ENCODE measurements at regions not wholly inside any gene's neighbourhood (a gene's known extent, or its start where the extent isn't known, plus 50 kb on each side); places are given as distances from the start of the nearest gene placed in this dataset.

GRCh38 chr9:118331622-118332045 lies 627.4 kb downstream of the TLR4 start:
- H3K9me3 ChIP-seq (ENCODE audit: low read depth): no peaks in the 10 kb centered on the region
- Mint-ChIP-seq H3K36me3 (no peaks in the 10 kb centered on the region), H3K4me3 (no peak overlapping the region), H3K27ac (no peak overlapping the region), H3K9me3 (no peaks in the 10 kb centered on the region), H3K27me3 (ENCODE audit: insufficient read depth, low read depth) (peaks cover 6% of the 10 kb centered on the region), H3K4me1 (peaks cover 12% of the 10 kb centered on the region)
- no peak overlapping the region for H3K4me3 ChIP-seq
- no peak overlapping the region for H3K27ac ChIP-seq
- no peaks in the 10 kb centered on the region for H3K27me3 ChIP-seq
- H3K36me3 ChIP-seq: no peaks in the 10 kb centered on the region
- H3K4me1 ChIP-seq: peaks cover 3% of the 10 kb centered on the region
- H3K79me2 ChIP-seq (ENCODE audit: low read depth): no peaks in the 10 kb centered on the region
- no peak for DNase-seq (ENCODE audit: low spot score)
- H3F3A ChIP-seq (ENCODE audit: low read depth): no peaks in the 10 kb centered on the region
- no peak for TF ChIP-seq EZH2phosphoT487 (IDR thresholded peaks at IDR 0.05)
- no peak for TF ChIP-seq CTCF (IDR thresholded peaks at IDR 0.05)
- TF ChIP-seq EZH2 (IDR thresholded peaks at IDR 0.05): no peak
- H3K4me2 ChIP-seq: no peak overlapping the region
- no peaks in the 10 kb centered on the region for H4K20me1 ChIP-seq (ENCODE audit: low read depth)
- H2AFZ ChIP-seq (replicated peaks): no peak overlapping the region
- H3K9ac ChIP-seq: no peak overlapping the region

- no peak overlapping the region for H3K27ac ChIP-seq
- no peaks in the 10 kb centered on the region for H3K9me3 ChIP-seq (ENCODE audit: low read depth)
- no peak for DNase-seq (ENCODE audit: low spot score)
- no peaks in the 10 kb centered on the region for H3K4me1 ChIP-seq
- Mint-ChIP-seq H3K27ac (no peak overlapping the region), H3K27me3 (ENCODE audit: insufficient read depth, low read depth) (peaks cover 3% of the 10 kb centered on the region), H3K36me3 (no peaks in the 10 kb centered on the region), H3K4me1 (peaks cover 17% of the 10 kb centered on the region), H3K9me3 (no peaks in the 10 kb centered on the region), H3K4me3 (no peak overlapping the region)
- TF ChIP-seq EZH2 (IDR thresholded peaks at IDR 0.05): no peak
- no peak for TF ChIP-seq EZH2phosphoT487 (IDR thresholded peaks at IDR 0.05)
- no peaks in the 10 kb centered on the region for H3K27me3 ChIP-seq
- H3K9ac ChIP-seq: no peak overlapping the region
- H3K4me3 ChIP-seq: no peak overlapping the region
- H2AFZ ChIP-seq (replicated peaks): no peak overlapping the region
- no peaks in the 10 kb centered on the region for H3F3A ChIP-seq (ENCODE audit: low read depth)
- H3K79me2 ChIP-seq (ENCODE audit: low read depth): no peaks in the 10 kb centered on the region
- H4K20me1 ChIP-seq (ENCODE audit: low read depth): no peaks in the 10 kb centered on the region
- H3K36me3 ChIP-seq: no peaks in the 10 kb centered on the region
- no peak overlapping the region for H3K4me2 ChIP-seq
Measured at GRCh38 chr9:118336250-118336942, 632.2 kb downstream of the TLR4 start.

- no peak overlapping the region for H3K4me3 Mint-ChIP-seq
- Histone ChIP-seq H3K9ac (no peak overlapping the region), H2AFZ (replicated peaks) (no peak overlapping the region), H3K79me2 (ENCODE audit: low read depth) (no peaks in the 10 kb centered on the region), H3K9me3 (ENCODE audit: low read depth) (no peaks in the 10 kb centered on the region), H3K27ac (no peak overlapping the region), H3K36me3 (no peaks in the 10 kb centered on the region), H3F3A (ENCODE audit: low read depth) (no peaks in the 10 kb centered on the region), H4K20me1 (ENCODE audit: low read depth) (no peaks in the 10 kb centered on the region), H3K4me2 (no peak overlapping the region), H3K4me3 (no peak overlapping the region), H3K27me3 (no peaks in the 10 kb centered on the region), H3K4me1 (no peaks in the 10 kb centered on the region)
- no peaks in the 10 kb centered on the region for H3K36me3 Mint-ChIP-seq
- DNase-seq (ENCODE audit: low spot score): no peak
- H3K27me3 Mint-ChIP-seq (ENCODE audit: insufficient read depth, low read depth): peaks cover 3% of the 10 kb centered on the region
- H3K27ac Mint-ChIP-seq: no peak overlapping the region
- H3K4me1 Mint-ChIP-seq: peaks cover 17% of the 10 kb centered on the region
- TF ChIP-seq CTCF (IDR thresholded peaks at IDR 0.05) (no peak), EZH2phosphoT487 (IDR thresholded peaks at IDR 0.05) (no peak), EZH2 (IDR thresholded peaks at IDR 0.05) (no peak)
- H3K9me3 Mint-ChIP-seq: no peaks in the 10 kb centered on the region
Measured at GRCh38 chr9:118336943-118337330, 632.7 kb downstream of the TLR4 start.

GRCh38 chr9:118360036-118360435 lies 655.8 kb downstream of the TLR4 start:
- Histone ChIP-seq H3F3A (ENCODE audit: low read depth) (no peaks in the 10 kb centered on the region), H3K9me3 (ENCODE audit: low read depth) (no peaks in the 10 kb centered on the region), H3K4me1 (peaks cover 5% of the 10 kb centered on the region), H3K4me3 (no peak overlapping the region), H3K79me2 (ENCODE audit: low read depth) (no peaks in the 10 kb centered on the region), H3K27ac (no peak overlapping the region), H3K4me2 (no peak overlapping the region), H3K36me3 (no peaks in the 10 kb centered on the region), H2AFZ (replicated peaks) (no peak overlapping the region), H4K20me1 (ENCODE audit: low read depth) (no peaks in the 10 kb centered on the region), H3K9ac (no peak overlapping the region), H3K27me3 (no peaks in the 10 kb centered on the region)
- H3K9me3 Mint-ChIP-seq: no peaks in the 10 kb centered on the region
- peaks cover 13% of the 10 kb centered on the region for H3K4me1 Mint-ChIP-seq
- TF ChIP-seq EZH2phosphoT487 (IDR thresholded peaks at IDR 0.05) (no peak), EZH2 (IDR thresholded peaks at IDR 0.05) (no peak), CTCF (IDR thresholded peaks at IDR 0.05) (no peak)
- no peaks in the 10 kb centered on the region for H3K27me3 Mint-ChIP-seq (ENCODE audit: insufficient read depth, low read depth)
- H3K27ac Mint-ChIP-seq: no peak overlapping the region
- no peak for DNase-seq (ENCODE audit: low spot score)
- H3K4me3 Mint-ChIP-seq: no peak overlapping the region
- H3K36me3 Mint-ChIP-seq: no peaks in the 10 kb centered on the region
